Keratinocyte (primary cell): ENCODE measurements at regions not wholly inside any gene's neighbourhood (a gene's known extent, or its start where the extent isn't known, plus 50 kb on each side); places are given as distances from the start of the nearest gene placed in this dataset.

Source experiments
- DNase-seq: peaks from one replicate; pipeline ENCODE4 v3.0.0-alpha.2; 2011; ENCODE audit warnings: low read depth, missing footprints, low spot score
- FAIRE-seq: peaks from 2 replicates; lab custom pipeline; 2011; peaks lifted over from hg19 to GRCh38; lab: Jason Lieb, UNC
- H2AFZ ChIP-seq: 2 replicates; pipeline ENCODE4 v1.6.0; 2012; ENCODE audit warnings: low read length, control low read depth, inconsistent platforms; ENCODE audit not compliant: control insufficient read depth
- H3K27ac ChIP-seq: 2 replicates; pipeline ENCODE4 v1.5.1; 2011; ENCODE audit warnings: low read length; ENCODE audit not compliant: control insufficient read depth, insufficient read depth
- H3K27me3 ChIP-seq: 3 replicates; pipeline ENCODE4 v1.6.0; 2011; ENCODE audit warnings: low read length; ENCODE audit not compliant: control insufficient read depth, insufficient read depth; ENCODE audit errors: extremely low read depth
- H3K36me3 ChIP-seq, 2 experiments: 2 replicates in 1 of 2; 3 replicates in 1 of 2; pipeline ENCODE4 v1.5.1; 2011; ENCODE audit warnings: low read length in 2 of 2, mild to moderate bottlenecking in 1 of 2; ENCODE audit not compliant: control insufficient read depth in 2 of 2, insufficient read depth in 2 of 2; ENCODE audit errors: extremely low read depth in 1 of 2
- H3K4me1 ChIP-seq: 3 replicates; pipeline ENCODE4 v1.5.1; 2011; ENCODE audit warnings: low read length; ENCODE audit not compliant: control insufficient read depth, insufficient read depth; ENCODE audit errors: extremely low read depth
- H3K4me2 ChIP-seq: 3 replicates; pipeline ENCODE4 v1.6.0; 2011; ENCODE audit warnings: low read depth, low read length; ENCODE audit not compliant: control insufficient read depth, insufficient read depth; ENCODE audit errors: extremely low read depth
- H3K4me3 ChIP-seq, 3 experiments: fragments of 200-600 bp in 1 of 3; sonication (generic) in 1 of 3; 2 replicates in 2 of 3; 3 replicates in 1 of 3; pipeline ENCODE4 v1.5.1; 2011 to 2016; ENCODE audit warnings: low read length in 3 of 3, mild to moderate bottlenecking in 3 of 3, control low read depth in 2 of 3, inconsistent platforms in 1 of 3, low read depth in 1 of 3, mixed read lengths in 1 of 3, mixed run types in 1 of 3, moderate library complexity in 1 of 3; ENCODE audit not compliant: control insufficient read depth in 2 of 3, insufficient read depth in 2 of 3; ENCODE audit errors: extremely low read depth in 1 of 3
- H3K79me2 ChIP-seq: 2 replicates; pipeline ENCODE4 v1.6.0; 2012; ENCODE audit warnings: low read length; ENCODE audit not compliant: control insufficient read depth, insufficient read depth
- H3K9ac ChIP-seq: 3 replicates; pipeline ENCODE4 v1.6.0; 2011; ENCODE audit warnings: low read length; ENCODE audit not compliant: control insufficient read depth, insufficient read depth; ENCODE audit errors: extremely low read depth
- H3K9me1 ChIP-seq: 3 replicates; pipeline ENCODE4 v1.6.0; 2011; ENCODE audit warnings: low read length; ENCODE audit not compliant: control insufficient read depth, insufficient read depth; ENCODE audit errors: extremely low read depth
- H3K9me3 ChIP-seq: 2 replicates; pipeline ENCODE4 v1.5.1; 2012; ENCODE audit warnings: low read depth, low read length; ENCODE audit not compliant: control insufficient read depth
- H4K20me1 ChIP-seq: 3 replicates; pipeline ENCODE4 v1.6.0; 2011; ENCODE audit warnings: low read length; ENCODE audit not compliant: control insufficient read depth, insufficient read depth; ENCODE audit errors: extremely low read depth
- CTCF ChIP-seq, 3 experiments: IDR thresholded peaks in 1 of 3; conservative IDR thresholded peaks in 1 of 3; optimal IDR thresholded peaks in 1 of 3; 2 replicates in 2 of 3; 3 replicates in 1 of 3; pipeline versions ENCODE3 to v1.5.1; 2011; ENCODE audit warnings: low read length in 3 of 3, mild to moderate bottlenecking in 3 of 3, moderate library complexity in 2 of 3, control low read depth in 1 of 3, inconsistent platforms in 1 of 3; ENCODE audit not compliant: insufficient read depth in 2 of 3; ENCODE audit errors: extremely low read depth in 1 of 3
- EZH2 ChIP-seq: IDR thresholded peaks from one replicate; pipeline ENCODE4 v1.6.1; 2012; ENCODE audit warnings: inconsistent platforms, mild to moderate bottlenecking, low read length, moderate library complexity
- dilution Hi-C: fragments of 300-500 bp; cut with MboI; formaldehyde crosslinking; loops from one replicate; pipeline ENCODE4 v1.7.0; 2020; ENCODE audit warnings: low sequenced_read_pairs; ENCODE audit not compliant: extremely low pct_ligation_motif_present

- no peaks in the 10 kb centered on the region for H3K9me3 ChIP-seq
- TF ChIP-seq CTCF (optimal IDR thresholded peaks at IDR 0.05 in 1 of 3, IDR thresholded peaks at IDR 0.05 in 1 of 3, conservative IDR thresholded peaks at IDR 0.05 in 1 of 3; ENCODE audit: extremely low read depth in 1 of 3, insufficient read depth in 2 of 3, low read length in 3 of 3), result no peak
- no peak for FAIRE-seq
These were observed 98.6 kb upstream of the PRPS1L1 start for GRCh38 chr7:18126281-18126680.

GRCh38 chr7:18128846-18129245 is 101.2 kb upstream of the PRPS1L1 start:
- no peaks in the 10 kb centered on the region for H3K9me1 ChIP-seq
- no peak overlapping the region for H3K9ac ChIP-seq
- no peak overlapping the region for H3K27ac ChIP-seq
- DNase-seq, result no peak
- no peaks in the 10 kb centered on the region for H3K27me3 ChIP-seq
- no peak overlapping the region for H3K4me2 ChIP-seq
- no peaks in the 10 kb centered on the region for H3K36me3 ChIP-seq
- FAIRE-seq, result no peak
- no peak overlapping the region for H2AFZ ChIP-seq
- no peaks in the 10 kb centered on the region for H3K4me1 ChIP-seq
- dilution Hi-C loops, result no loop called here
- no peaks in the 10 kb centered on the region for H3K9me3 ChIP-seq
- no peaks in the 10 kb centered on the region for H3K79me2 ChIP-seq
- TF ChIP-seq CTCF (optimal IDR thresholded peaks at IDR 0.05 in 1 of 3, IDR thresholded peaks at IDR 0.05 in 1 of 3, conservative IDR thresholded peaks at IDR 0.05 in 1 of 3; ENCODE audit: extremely low read depth in 1 of 3, insufficient read depth in 2 of 3, low read length in 3 of 3), result no peak
- TF ChIP-seq EZH2, result no peak
- H3K4me3 ChIP-seq, result no peak overlapping the region
- no peaks in the 10 kb centered on the region for H4K20me1 ChIP-seq

More at GRCh38 chr7:18126281-18126680, 98.6 kb upstream of the PRPS1L1 start:
- no peaks in the 10 kb centered on the region for H3K79me2 ChIP-seq
- no peaks in the 10 kb centered on the region for H3K36me3 ChIP-seq
- dilution Hi-C loops, result no loop called here
- no peak overlapping the region for H3K27ac ChIP-seq
- no peaks in the 10 kb centered on the region for H4K20me1 ChIP-seq
- no peak for DNase-seq
- H3K4me1 ChIP-seq, result no peaks in the 10 kb centered on the region
- H3K9me1 ChIP-seq, result no peaks in the 10 kb centered on the region
- no peaks in the 10 kb centered on the region for H3K27me3 ChIP-seq
- H2AFZ ChIP-seq, result no peak overlapping the region
- H3K4me2 ChIP-seq, result no peak overlapping the region
- no peak overlapping the region for H3K4me3 ChIP-seq
- H3K9ac ChIP-seq, result no peak overlapping the region
